ENCODE measurements at regions not wholly inside any gene's neighbourhood (a gene's known extent, or its start where the extent isn't known, plus 50 kb on each side); places are given as distances from the start of the nearest gene placed in this dataset.
"Not testable (repeated sequence)": the region's sequence is repeated elsewhere in the genome, so short reads cannot be mapped to it uniquely, and the experiment has no call there.

- CTCF ChIA-PET: no interaction called here
- POLR2A ChIA-PET: no interaction called here
- H3K36me3 Mint-ChIP-seq: no peaks in the 10 kb centered on the region
- no peaks in the 10 kb centered on the region for H3K9me3 ChIP-seq (ENCODE audit: low read length)
- no peaks in the 10 kb centered on the region for H3K4me1 Mint-ChIP-seq
- no peaks in the 10 kb centered on the region for H3K27me3 ChIP-seq (ENCODE audit: insufficient read depth, low read length, poor library complexity, severe bottlenecking)
- H3K4me1 ChIP-seq (ENCODE audit: insufficient read depth, low read length): no peaks in the 10 kb centered on the region
- no peak for DNase-seq
- H3K36me3 ChIP-seq (ENCODE audit: insufficient read depth, low read length): no peaks in the 10 kb centered on the region
- no peak overlapping the region for H3K27ac ChIP-seq (ENCODE audit: low read depth, low read length)
- H3K27ac Mint-ChIP-seq: no peak overlapping the region
- no peak overlapping the region for H3K4me3 Mint-ChIP-seq
- H3K4me3 ChIP-seq (ENCODE audit: low read length): no peak overlapping the region
- H3K9me3 Mint-ChIP-seq: no peaks in the 10 kb centered on the region
- H3K27me3 Mint-ChIP-seq: no peaks in the 10 kb centered on the region
Observed at GRCh38 chr5:87735923-87736322, 323.2 kb upstream of the CCNH start.

DNA sequence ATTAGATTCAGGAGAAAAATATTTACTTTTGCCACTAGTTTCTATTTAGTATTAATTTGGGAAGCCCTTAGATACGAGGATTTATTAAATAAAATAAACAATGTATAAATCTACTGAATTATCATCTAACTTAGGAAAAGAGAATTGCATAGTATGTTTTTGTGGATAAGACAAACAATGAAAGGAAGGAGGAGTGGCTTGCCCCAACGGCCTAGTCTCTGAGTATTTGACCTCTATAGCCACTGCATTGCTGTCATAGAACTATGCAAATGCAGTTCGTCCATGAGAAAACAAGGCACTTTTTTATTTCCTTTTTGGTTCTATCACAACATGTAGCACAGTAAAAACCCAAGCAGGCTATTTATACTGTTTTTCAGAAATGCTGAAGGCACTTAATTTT is 321.2 kb upstream of the CCNH start:
- ChIA-PET POLR2A (no interaction called here), CTCF (no interaction called here)
- Histone ChIP-seq H3K9me3 (ENCODE audit: low read length) (no peaks in the 10 kb centered on the region), H3K4me1 (ENCODE audit: insufficient read depth, low read length) (no peaks in the 10 kb centered on the region), H3K27ac (ENCODE audit: low read depth, low read length) (no peak overlapping the region), H3K27me3 (ENCODE audit: insufficient read depth, low read length, poor library complexity, severe bottlenecking) (no peaks in the 10 kb centered on the region), H3K4me3 (ENCODE audit: low read length) (no peak overlapping the region), H3K36me3 (ENCODE audit: insufficient read depth, low read length) (no peaks in the 10 kb centered on the region)
- no peak for DNase-seq
- no peaks in the 10 kb centered on the region for H3K4me1 Mint-ChIP-seq
- H3K4me3 Mint-ChIP-seq: no peak overlapping the region
- no peaks in the 10 kb centered on the region for H3K9me3 Mint-ChIP-seq
- no peak overlapping the region for H3K27ac Mint-ChIP-seq
- no peaks in the 10 kb centered on the region for H3K36me3 Mint-ChIP-seq
- peaks cover 0 to under 1% of the 10 kb centered on the region in 2 donors for H3K27me3 Mint-ChIP-seq

- Histone ChIP-seq H3K27ac (ENCODE audit: low read depth, low read length) (no peak overlapping the region), H3K27me3 (ENCODE audit: insufficient read depth, low read length, poor library complexity, severe bottlenecking) (no peaks in the 10 kb centered on the region), H3K4me3 (ENCODE audit: low read length) (no peak overlapping the region), H3K9me3 (ENCODE audit: low read length) (no peaks in the 10 kb centered on the region), H3K4me1 (ENCODE audit: insufficient read depth, low read length) (no peaks in the 10 kb centered on the region), H3K36me3 (ENCODE audit: insufficient read depth, low read length) (no peaks in the 10 kb centered on the region)
- DNase-seq: no peak
- Mint-ChIP-seq H3K36me3 (no peaks in the 10 kb centered on the region), H3K9me3 (peaks cover 0 to 3% (median 0%) of the 10 kb centered on the region in 5 donors), H3K4me3 (no peak overlapping the region), H3K27me3 (peaks cover 1 to 4% of the 10 kb centered on the region in 2 donors), H3K27ac (no peak overlapping the region), H3K4me1 (no peaks in the 10 kb centered on the region)
- CTCF ChIA-PET: no interaction called here
- POLR2A ChIA-PET: no interaction called here
Observed at GRCh38 chr5:87732875-87733768, 320.4 kb upstream of the CCNH start.

DNA sequence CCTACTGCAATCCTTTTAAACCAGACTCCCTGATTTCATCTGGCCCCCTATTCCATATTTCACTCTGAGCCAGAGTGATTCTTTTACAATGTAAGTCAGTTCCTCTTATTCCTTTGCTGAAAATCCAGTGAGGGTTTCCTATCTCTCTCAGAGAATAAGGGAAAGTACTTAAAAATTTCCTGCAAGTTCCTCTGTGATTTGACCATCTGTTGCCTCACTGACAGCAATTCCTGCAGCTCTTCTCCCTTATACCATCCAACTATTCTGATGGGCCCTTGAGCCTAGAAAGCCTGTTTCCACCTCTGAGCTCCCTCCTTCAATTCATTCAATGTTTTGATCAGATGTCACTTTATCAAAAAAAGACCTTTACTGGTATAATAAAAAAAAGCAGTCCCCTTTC is 317.1 kb upstream of the CCNH start:
- Histone ChIP-seq H3K27me3 (ENCODE audit: insufficient read depth, low read length, poor library complexity, severe bottlenecking) (no peaks in the 10 kb centered on the region), H3K4me1 (ENCODE audit: insufficient read depth, low read length) (no peaks in the 10 kb centered on the region), H3K4me3 (ENCODE audit: low read length) (no peak overlapping the region), H3K27ac (ENCODE audit: low read depth, low read length) (no peak overlapping the region), H3K9me3 (ENCODE audit: low read length) (no peaks in the 10 kb centered on the region), H3K36me3 (ENCODE audit: insufficient read depth, low read length) (no peaks in the 10 kb centered on the region)
- H3K27me3 Mint-ChIP-seq: peaks cover 1 to 4% of the 10 kb centered on the region in 2 donors
- DNase-seq: no peak
- no peaks in the 10 kb centered on the region for H3K36me3 Mint-ChIP-seq
- peaks cover 0 to 3% (median 0%) of the 10 kb centered on the region in 5 donors for H3K9me3 Mint-ChIP-seq
- ChIA-PET POLR2A (no interaction called here), CTCF (no interaction called here)
- H3K4me1 Mint-ChIP-seq: no peaks in the 10 kb centered on the region
- no peak overlapping the region for H3K4me3 Mint-ChIP-seq
- no peak overlapping the region for H3K27ac Mint-ChIP-seq

GRCh38 chr5:87722286-87722685 is 309.6 kb upstream of the CCNH start:
- DNase-seq: no peak
- Histone ChIP-seq H3K4me3 (ENCODE audit: low read length) (no peak overlapping the region), H3K9me3 (ENCODE audit: low read length) (no peaks in the 10 kb centered on the region), H3K36me3 (ENCODE audit: insufficient read depth, low read length) (no peaks in the 10 kb centered on the region), H3K27me3 (ENCODE audit: insufficient read depth, low read length, poor library complexity, severe bottlenecking) (no peaks in the 10 kb centered on the region), H3K4me1 (ENCODE audit: insufficient read depth, low read length) (no peaks in the 10 kb centered on the region), H3K27ac (ENCODE audit: low read depth, low read length) (no peak overlapping the region)
- Mint-ChIP-seq H3K4me1 (no peaks in the 10 kb centered on the region), H3K27me3 (peaks cover 0 to 2% of the 10 kb centered on the region in 2 donors), H3K27ac (no peak overlapping the region), H3K4me3 (no peak overlapping the region), H3K36me3 (no peaks in the 10 kb centered on the region), H3K9me3 (peaks cover 0 to 9% (median 2%) of the 10 kb centered on the region in 5 donors)
- ChIA-PET POLR2A (no interaction called here), CTCF (no interaction called here)

GRCh38 chr5:87718224-87718925 is 305.6 kb upstream of the CCNH start:
- CTCF ChIA-PET; H3K9me3 Mint-ChIP-seq; H3K27me3 ChIP-seq (ENCODE audit: insufficient read depth, low read length, poor library complexity, severe bottlenecking); H3K27me3 Mint-ChIP-seq; DNase-seq; H3K27ac Mint-ChIP-seq; H3K36me3 Mint-ChIP-seq; H3K36me3 ChIP-seq (ENCODE audit: insufficient read depth, low read length); H3K4me3 ChIP-seq (ENCODE audit: low read length); H3K27ac ChIP-seq (ENCODE audit: low read depth, low read length); H3K4me3 Mint-ChIP-seq; H3K9me3 ChIP-seq (ENCODE audit: low read length); H3K4me1 ChIP-seq (ENCODE audit: insufficient read depth, low read length); POLR2A ChIA-PET; H3K4me1 Mint-ChIP-seq: not testable (repeated sequence)

DNA sequence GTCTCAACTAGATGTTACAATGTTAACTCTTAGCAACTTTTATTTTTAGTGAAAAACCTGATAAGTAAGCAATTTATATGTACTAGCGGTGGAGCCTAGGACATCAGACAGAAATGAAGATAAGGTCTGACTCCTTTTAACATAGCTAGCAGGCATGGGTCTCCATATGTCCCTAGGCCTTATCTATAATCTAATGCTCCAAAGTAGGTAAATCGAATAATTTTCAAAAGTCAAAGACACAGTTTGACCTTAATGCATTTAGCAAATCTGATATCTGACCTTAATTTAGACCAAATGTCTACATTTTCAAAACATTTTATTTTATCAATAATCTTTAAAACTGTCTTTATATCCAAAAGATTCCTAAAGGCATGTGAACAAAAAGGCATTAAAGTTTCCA is 305.0 kb upstream of the CCNH start:
- POLR2A ChIA-PET: no interaction called here
- Histone ChIP-seq H3K36me3 (ENCODE audit: insufficient read depth, low read length) (no peaks in the 10 kb centered on the region), H3K4me3 (ENCODE audit: low read length) (no peak overlapping the region), H3K27ac (ENCODE audit: low read depth, low read length) (no peak overlapping the region), H3K27me3 (ENCODE audit: insufficient read depth, low read length, poor library complexity, severe bottlenecking) (no peaks in the 10 kb centered on the region), H3K9me3 (ENCODE audit: low read length) (no peaks in the 10 kb centered on the region), H3K4me1 (ENCODE audit: insufficient read depth, low read length) (no peaks in the 10 kb centered on the region)
- no peak overlapping the region for H3K27ac Mint-ChIP-seq
- H3K4me1 Mint-ChIP-seq: no peaks in the 10 kb centered on the region
- peaks cover 0 to 9% (median 2%) of the 10 kb centered on the region in 5 donors for H3K9me3 Mint-ChIP-seq
- no peaks in the 10 kb centered on the region for H3K36me3 Mint-ChIP-seq
- peaks cover 4 to 7% of the 10 kb centered on the region in 2 donors for H3K27me3 Mint-ChIP-seq
- H3K4me3 Mint-ChIP-seq: no peak overlapping the region
- CTCF ChIA-PET: no interaction called here
- no peak for DNase-seq

GRCh38 chr5:87705876-87706275 is 293.1 kb upstream of the CCNH start:
- Histone ChIP-seq H3K36me3 (ENCODE audit: insufficient read depth, low read length) (no peaks in the 10 kb centered on the region), H3K27ac (ENCODE audit: low read depth, low read length) (no peak overlapping the region), H3K27me3 (ENCODE audit: insufficient read depth, low read length, poor library complexity, severe bottlenecking) (no peaks in the 10 kb centered on the region), H3K4me3 (ENCODE audit: low read length) (no peak overlapping the region), H3K9me3 (ENCODE audit: low read length) (no peaks in the 10 kb centered on the region), H3K4me1 (ENCODE audit: insufficient read depth, low read length) (no peaks in the 10 kb centered on the region)
- Mint-ChIP-seq H3K27me3 (no peaks in the 10 kb centered on the region), H3K4me3 (no peak overlapping the region), H3K36me3 (no peaks in the 10 kb centered on the region), H3K9me3 (peaks cover 0 to 6% (median 0%) of the 10 kb centered on the region in 5 donors), H3K27ac (no peak overlapping the region), H3K4me1 (no peaks in the 10 kb centered on the region)
- CTCF ChIA-PET: no interaction called here
- POLR2A ChIA-PET: no interaction called here
- DNase-seq: no peak
